H9 (cell line): ENCODE measurements at regions not wholly inside any gene's neighbourhood (a gene's known extent, or its start where the extent isn't known, plus 50 kb on each side); places are given as distances from the start of the nearest gene placed in this dataset.

ENCODE experiments used
- DNase-seq: peaks from one replicate; pipeline ENCODE4 v3.0.0-alpha.2; 2017
- H2AFZ ChIP-seq: one replicate; pipeline ENCODE4 v1.6.1; 2013; ENCODE audit warnings: mild to moderate bottlenecking, low read length, control low read depth, moderate library complexity
- H2AK5ac ChIP-seq: 2 replicates; pipeline ENCODE4 v1.6.1; 2013; ENCODE audit warnings: low read length, control low read depth, mixed read lengths; ENCODE audit not compliant: insufficient read length
- H2BK120ac ChIP-seq: one replicate; pipeline ENCODE4 v1.6.1; 2013; ENCODE audit warnings: low read depth, mild to moderate bottlenecking, low read length, control low read depth, inconsistent platforms; ENCODE audit not compliant: poor library complexity, severe bottlenecking
- H2BK12ac ChIP-seq: 2 replicates; pipeline ENCODE4 v1.6.1; 2013; ENCODE audit warnings: low read length, control low read depth, mixed read lengths, low read depth; ENCODE audit not compliant: insufficient read length
- H2BK15ac ChIP-seq: 2 replicates; pipeline ENCODE4 v1.6.1; 2013; ENCODE audit warnings: low read depth, low read length, control low read depth
- H2BK20ac ChIP-seq: one replicate; pipeline ENCODE4 v1.6.1; 2013; ENCODE audit warnings: low read depth, mild to moderate bottlenecking, low read length, control low read depth, inconsistent platforms; ENCODE audit not compliant: poor library complexity, severe bottlenecking
- H2BK5ac ChIP-seq: 2 replicates; pipeline ENCODE4 v1.6.1; 2013; ENCODE audit warnings: low read length, control low read depth, mixed read lengths; ENCODE audit not compliant: insufficient read length
- H3K14ac ChIP-seq: 2 replicates; pipeline ENCODE4 v1.6.1; 2013; ENCODE audit warnings: low read length, control low read depth; ENCODE audit not compliant: insufficient read depth
- H3K18ac ChIP-seq: 2 replicates; pipeline ENCODE4 v1.6.1; 2013; ENCODE audit warnings: low read depth, mild to moderate bottlenecking, mixed read lengths, low read length, control low read depth; ENCODE audit not compliant: insufficient read length
- H3K23ac ChIP-seq: 2 replicates; pipeline ENCODE4 v1.6.1; 2013; ENCODE audit warnings: low read length, control low read depth, mixed read lengths, low read depth; ENCODE audit not compliant: insufficient read length
- H3K23me2 ChIP-seq: 2 replicates; pipeline ENCODE4 v1.6.1; 2013; ENCODE audit warnings: low read depth, mild to moderate bottlenecking, mixed read lengths, low read length, control low read depth; ENCODE audit not compliant: insufficient read length, poor library complexity, severe bottlenecking
- H3K27ac ChIP-seq: 2 replicates; pipeline ENCODE4 v1.5.1; 2013; ENCODE audit warnings: low read length, control low read depth, mixed read lengths, low read depth; ENCODE audit not compliant: insufficient read length
- H3K27me3 ChIP-seq: 2 replicates; pipeline ENCODE4 v1.6.1; 2013; ENCODE audit warnings: low read length, control low read depth, inconsistent platforms; ENCODE audit not compliant: insufficient read depth
- H3K4ac ChIP-seq: 2 replicates; pipeline ENCODE4 v1.6.1; 2013; ENCODE audit warnings: low read depth, mild to moderate bottlenecking, control low read depth, inconsistent platforms, low read length, moderate library complexity
- H3K4me1 ChIP-seq: 2 replicates; pipeline ENCODE4 v1.6.1; 2013; ENCODE audit warnings: low read length, control low read depth, inconsistent platforms; ENCODE audit not compliant: insufficient read depth
- H3K4me2 ChIP-seq: 2 replicates; pipeline ENCODE4 v1.6.1; 2013; ENCODE audit warnings: low read length, control low read depth, mixed read lengths; ENCODE audit not compliant: insufficient read length, insufficient read depth
- H3K56ac ChIP-seq: 2 replicates; pipeline ENCODE4 v1.6.1; 2013; ENCODE audit warnings: low read depth, mild to moderate bottlenecking, mixed read lengths, low read length, control low read depth; ENCODE audit not compliant: insufficient read length
- H3K79me1 ChIP-seq: 2 replicates; pipeline ENCODE4 v1.6.1; 2013; ENCODE audit warnings: low read depth, mild to moderate bottlenecking, moderate library complexity, low read length, control low read depth, inconsistent platforms; ENCODE audit not compliant: insufficient read depth, poor library complexity, severe bottlenecking
- H3K79me2 ChIP-seq: 2 replicates; pipeline ENCODE4 v1.6.1; 2013; ENCODE audit warnings: low read length, control low read depth, inconsistent platforms; ENCODE audit not compliant: insufficient read depth
- H3K9ac ChIP-seq: 2 replicates; pipeline ENCODE4 v1.6.1; 2013; ENCODE audit warnings: low read length, control low read depth, mixed read lengths; ENCODE audit not compliant: insufficient read length; ENCODE audit errors: extremely low read depth
- H3K9me3 ChIP-seq: one replicate; pipeline ENCODE4 v1.6.1; 2013; ENCODE audit warnings: low read depth, low read length, inconsistent platforms; ENCODE audit not compliant: control insufficient read depth
- H3T11ph ChIP-seq: one replicate; pipeline ENCODE4 v1.6.1; 2013; ENCODE audit warnings: mild to moderate bottlenecking, low read length, control low read depth, inconsistent platforms
- H4K20me1 ChIP-seq: one replicate; pipeline ENCODE4 v1.6.1; 2013; ENCODE audit not compliant: control insufficient read depth, insufficient read length, insufficient read depth
- H4K5ac ChIP-seq: 2 replicates; pipeline ENCODE4 v1.6.1; 2013; ENCODE audit warnings: low read depth, mild to moderate bottlenecking, mixed read lengths, low read length, control low read depth; ENCODE audit not compliant: insufficient read length
- H4K8ac ChIP-seq: replicated peaks from 2 replicates; pipeline ENCODE4 v1.6.1; 2013; ENCODE audit warnings: low read length, control low read depth, mixed read lengths, low read depth; ENCODE audit not compliant: insufficient read length
- H4K91ac ChIP-seq: 2 replicates; pipeline ENCODE4 v1.6.1; 2013; ENCODE audit warnings: low read depth, mild to moderate bottlenecking, moderate library complexity, mixed read lengths, low read length, control low read depth; ENCODE audit not compliant: insufficient read length
- H3K27ac Mint-ChIP-seq, 3 experiments: 2 replicates in 2 of 3; 3 replicates in 1 of 3; pipeline ENCODE4 v1.8.0; 2020 to 2021; ENCODE audit warnings: mixed read lengths in 3 of 3, mild to moderate bottlenecking in 1 of 3, moderate library complexity in 1 of 3
- H3K27me3 Mint-ChIP-seq: 2 replicates; pipeline ENCODE4 v1.8.0; 2021; ENCODE audit warnings: low read depth, mild to moderate bottlenecking, moderate library complexity, mixed read lengths
- H3K36me3 Mint-ChIP-seq, 3 experiments: 2 replicates in 2 of 3; 3 replicates in 1 of 3; pipeline ENCODE4 v1.8.0; 2020 to 2021; ENCODE audit warnings: low read depth in 3 of 3, mixed read lengths in 3 of 3; ENCODE audit not compliant: insufficient read depth in 1 of 3
- H3K4me1 Mint-ChIP-seq, 2 experiments: 2 replicates each; pipeline ENCODE4 v1.8.0; 2020; ENCODE audit warnings: mixed read lengths in 2 of 2
- H3K4me3 Mint-ChIP-seq, 2 experiments: 2 replicates in 1 of 2; 3 replicates in 1 of 2; pipeline ENCODE4 v1.8.0; 2020 to 2021; ENCODE audit warnings: mild to moderate bottlenecking in 2 of 2, mixed read lengths in 2 of 2, moderate library complexity in 1 of 2
- H3K9me3 Mint-ChIP-seq, 2 experiments: 2 replicates in 1 of 2; 3 replicates in 1 of 2; pipeline ENCODE4 v1.8.0; 2020; ENCODE audit warnings: mild to moderate bottlenecking in 2 of 2, mixed read lengths in 2 of 2, moderate library complexity in 1 of 2
- CTCF ChIP-seq: fragments of 200-600 bp; sonication (generic); conservative IDR thresholded peaks from 3 replicates; pipeline ENCODE4 v1.8.0; 2021; ENCODE audit warnings: antibody characterized with exemption, mild to moderate bottlenecking
- WGBS: extraction: QIAGEN DNeasy Blood & Tissue Kit; methylation state at CpG from one replicate; pipeline ENCODE4 v1.1.7; 2013; ENCODE audit warnings: missing lambda C conversion rate, low lambda C conversion rate, mixed read lengths; ENCODE audit not compliant: insufficient read length; ENCODE audit errors: extremely low coverage; 5-methylcytosine and 5-hydroxymethylcytosine counted together

GRCh38 chr18:68623342-68623741, 91.6 kb downstream of the TMX3 start:
- H2BK15ac ChIP-seq = no peak overlapping the region
- no peaks in the 10 kb centered on the region for H3K4me1 ChIP-seq
- no peak overlapping the region for H3K14ac ChIP-seq
- no peaks in the 10 kb centered on the region for H3K27me3 ChIP-seq
- no CpG with 5 or more reads among the region's 3 CpGs for WGBS
- peak; percentile 60 for DNase-seq
- H3K9me3 ChIP-seq = no peaks in the 10 kb centered on the region
- Mint-ChIP-seq H3K4me3 (no peak overlapping the region), H3K27ac (no peak overlapping the region), H3K9me3 (no peaks in the 10 kb centered on the region), H3K4me1 (peaks cover 0 to 2% of the 10 kb centered on the region in 2 experiments; a peak in 1 of 4 replicates), H3K27me3 (no peaks in the 10 kb centered on the region), H3K36me3 (no peaks in the 10 kb centered on the region)
- H3K4me2 ChIP-seq = no peak overlapping the region
- no peak overlapping the region for H2BK20ac ChIP-seq
- no peak overlapping the region for H3K4ac ChIP-seq
- no peak overlapping the region for H3K18ac ChIP-seq
- no peaks in the 10 kb centered on the region for H3K79me1 ChIP-seq
- TF ChIP-seq CTCF = peak; percentile 88
- no peaks in the 10 kb centered on the region for H3K23me2 ChIP-seq
- no peak overlapping the region for H3K23ac ChIP-seq
- no peak overlapping the region for H3K27ac ChIP-seq
- H4K8ac ChIP-seq = no peak overlapping the region
- H2BK120ac ChIP-seq = no peak overlapping the region
- H4K91ac ChIP-seq = no peak overlapping the region
- H3K9ac ChIP-seq = no peak overlapping the region
- H4K5ac ChIP-seq = no peak overlapping the region
- no peak overlapping the region for H2BK12ac ChIP-seq
- H3T11ph ChIP-seq = no peak overlapping the region
- no peaks in the 10 kb centered on the region for H3K79me2 ChIP-seq
- H4K20me1 ChIP-seq = no peaks in the 10 kb centered on the region
- no peak overlapping the region for H3K56ac ChIP-seq
- H2AK5ac ChIP-seq = no peak overlapping the region
- H2AFZ ChIP-seq = no peak overlapping the region
- H2BK5ac ChIP-seq = no peak overlapping the region
